ENCODE measurements at regions not wholly inside any gene's neighbourhood (a gene's known extent, or its start where the extent isn't known, plus 50 kb on each side); places are given as distances from the start of the nearest gene placed in this dataset.

DNA sequence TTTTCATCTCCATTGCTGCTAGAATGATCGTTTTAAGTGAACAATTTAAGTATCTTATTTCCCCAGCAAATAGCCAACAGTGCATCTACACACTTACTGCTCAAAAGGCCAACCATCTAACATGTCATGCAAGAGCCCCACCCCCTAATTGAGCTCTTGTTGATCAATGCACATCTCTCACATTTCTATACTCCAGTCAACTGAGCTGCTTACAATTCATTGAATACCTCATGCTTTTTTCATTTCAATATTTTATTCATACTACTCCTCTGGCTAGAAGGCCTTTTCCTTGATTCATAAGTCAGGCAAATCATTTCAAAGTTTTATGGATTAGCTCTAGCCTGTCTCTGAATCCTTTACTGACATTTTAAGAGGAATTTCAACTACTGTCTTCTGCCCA, 79.0 kb upstream of the WDR17 start:
- TF ChIP-seq JUND (IDR thresholded peaks at IDR 0.05) = no peak
- TF ChIP-seq, protein P1, sequence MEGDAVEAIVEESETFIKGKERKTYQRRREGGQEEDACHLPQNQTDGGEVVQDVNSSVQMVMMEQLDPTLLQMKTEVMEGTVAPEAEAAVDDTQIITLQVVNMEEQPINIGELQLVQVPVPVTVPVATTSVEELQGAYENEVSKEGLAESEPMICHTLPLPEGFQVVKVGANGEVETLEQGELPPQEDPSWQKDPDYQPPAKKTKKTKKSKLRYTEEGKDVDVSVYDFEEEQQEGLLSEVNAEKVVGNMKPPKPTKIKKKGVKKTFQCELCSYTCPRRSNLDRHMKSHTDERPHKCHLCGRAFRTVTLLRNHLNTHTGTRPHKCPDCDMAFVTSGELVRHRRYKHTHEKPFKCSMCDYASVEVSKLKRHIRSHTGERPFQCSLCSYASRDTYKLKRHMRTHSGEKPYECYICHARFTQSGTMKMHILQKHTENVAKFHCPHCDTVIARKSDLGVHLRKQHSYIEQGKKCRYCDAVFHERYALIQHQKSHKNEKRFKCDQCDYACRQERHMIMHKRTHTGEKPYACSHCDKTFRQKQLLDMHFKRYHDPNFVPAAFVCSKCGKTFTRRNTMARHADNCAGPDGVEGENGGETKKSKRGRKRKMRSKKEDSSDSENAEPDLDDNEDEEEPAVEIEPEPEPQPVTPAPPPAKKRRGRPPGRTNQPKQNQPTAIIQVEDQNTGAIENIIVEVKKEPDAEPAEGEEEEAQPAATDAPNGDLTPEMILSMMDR (IDR thresholded peaks at IDR 0.05) = no peak
- no peak for TF ChIP-seq MXI1 (IDR thresholded peaks at IDR 0.05; ENCODE audit: low read depth, low read length)
- no peak for TF ChIP-seq GATA2 (CRISPR knock-in tag; IDR thresholded peaks at IDR 0.05)
- no peak for TF ChIP-seq NRF1 (IDR thresholded peaks at IDR 0.05; ENCODE audit: low read depth, low read length)
- TF ChIP-seq, protein P2, sequence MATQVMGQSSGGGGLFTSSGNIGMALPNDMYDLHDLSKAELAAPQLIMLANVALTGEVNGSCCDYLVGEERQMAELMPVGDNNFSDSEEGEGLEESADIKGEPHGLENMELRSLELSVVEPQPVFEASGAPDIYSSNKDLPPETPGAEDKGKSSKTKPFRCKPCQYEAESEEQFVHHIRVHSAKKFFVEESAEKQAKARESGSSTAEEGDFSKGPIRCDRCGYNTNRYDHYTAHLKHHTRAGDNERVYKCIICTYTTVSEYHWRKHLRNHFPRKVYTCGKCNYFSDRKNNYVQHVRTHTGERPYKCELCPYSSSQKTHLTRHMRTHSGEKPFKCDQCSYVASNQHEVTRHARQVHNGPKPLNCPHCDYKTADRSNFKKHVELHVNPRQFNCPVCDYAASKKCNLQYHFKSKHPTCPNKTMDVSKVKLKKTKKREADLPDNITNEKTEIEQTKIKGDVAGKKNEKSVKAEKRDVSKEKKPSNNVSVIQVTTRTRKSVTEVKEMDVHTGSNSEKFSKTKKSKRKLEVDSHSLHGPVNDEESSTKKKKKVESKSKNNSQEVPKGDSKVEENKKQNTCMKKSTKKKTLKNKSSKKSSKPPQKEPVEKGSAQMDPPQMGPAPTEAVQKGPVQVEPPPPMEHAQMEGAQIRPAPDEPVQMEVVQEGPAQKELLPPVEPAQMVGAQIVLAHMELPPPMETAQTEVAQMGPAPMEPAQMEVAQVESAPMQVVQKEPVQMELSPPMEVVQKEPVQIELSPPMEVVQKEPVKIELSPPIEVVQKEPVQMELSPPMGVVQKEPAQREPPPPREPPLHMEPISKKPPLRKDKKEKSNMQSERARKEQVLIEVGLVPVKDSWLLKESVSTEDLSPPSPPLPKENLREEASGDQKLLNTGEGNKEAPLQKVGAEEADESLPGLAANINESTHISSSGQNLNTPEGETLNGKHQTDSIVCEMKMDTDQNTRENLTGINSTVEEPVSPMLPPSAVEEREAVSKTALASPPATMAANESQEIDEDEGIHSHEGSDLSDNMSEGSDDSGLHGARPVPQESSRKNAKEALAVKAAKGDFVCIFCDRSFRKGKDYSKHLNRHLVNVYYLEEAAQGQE (IDR thresholded peaks at IDR 0.05; ENCODE audit: low read depth, low read length) = no peak
- TF ChIP-seq POLR2AphosphoS5 (IDR thresholded peaks at IDR 0.05; ENCODE audit: low read depth, low read length) = no peak
- no peak for TF ChIP-seq CHD2 (IDR thresholded peaks at IDR 0.05; ENCODE audit: low read length, partially characterized antibody)

All from SK-N-SH (cell line).